ENCODE measurements at regions not wholly inside any gene's neighbourhood (a gene's known extent, or its start where the extent isn't known, plus 50 kb on each side); places are given as distances from the start of the nearest gene placed in this dataset.

- Histone ChIP-seq H3K4me1 (no peaks in the 10 kb centered on the region), H3K9me3 (no peaks in the 10 kb centered on the region), H3K4me3 (no peak overlapping the region), H3K27ac (no peak overlapping the region), H3K27me3 (no peaks in the 10 kb centered on the region), H3K36me3 (no peaks in the 10 kb centered on the region)
- no peak for TF ChIP-seq POLR2A (IDR thresholded peaks at IDR 0.05)
- no peak for TF ChIP-seq CTCF (IDR thresholded peaks at IDR 0.05)
- TF ChIP-seq POLR2AphosphoS5 (IDR thresholded peaks at IDR 0.05; ENCODE audit: insufficient read depth in 1 of 2, low read depth in 1 of 2), result no peak
- no peak for DNase-seq (ENCODE audit: extremely low spot score in 2 of 2)
- intact Hi-C loops (cut with DNase I), result no loop called here
Measured at GRCh38 chr4:14046642-14047041, 419.1 kb upstream of the BOD1L1 start.

GRCh38 chr4:14047840-14048239 lies 420.3 kb upstream of the BOD1L1 start:
- Histone ChIP-seq H3K27me3 (no peaks in the 10 kb centered on the region), H3K9me3 (no peaks in the 10 kb centered on the region), H3K4me1 (no peaks in the 10 kb centered on the region), H3K4me3 (no peak overlapping the region), H3K36me3 (no peaks in the 10 kb centered on the region), H3K27ac (no peak overlapping the region)
- no peak for DNase-seq (ENCODE audit: extremely low spot score in 2 of 2)
- TF ChIP-seq POLR2AphosphoS5 (IDR thresholded peaks at IDR 0.05; ENCODE audit: insufficient read depth in 1 of 2, low read depth in 1 of 2) (no peak), CTCF (IDR thresholded peaks at IDR 0.05) (no peak), POLR2A (IDR thresholded peaks at IDR 0.05) (no peak)
- intact Hi-C loops (cut with DNase I), result no loop called here

- no peak for TF ChIP-seq POLR2A (IDR thresholded peaks at IDR 0.05)
- no peak for TF ChIP-seq CTCF (IDR thresholded peaks at IDR 0.05)
- TF ChIP-seq POLR2AphosphoS5 (IDR thresholded peaks at IDR 0.05; ENCODE audit: insufficient read depth in 1 of 2, low read depth in 1 of 2), result no peak
- no peak overlapping the region for H3K4me3 ChIP-seq
- no peaks in the 10 kb centered on the region for H3K4me1 ChIP-seq
- no peak overlapping the region for H3K27ac ChIP-seq
- H3K36me3 ChIP-seq, result no peaks in the 10 kb centered on the region
- no peaks in the 10 kb centered on the region for H3K9me3 ChIP-seq
- DNase-seq (ENCODE audit: extremely low spot score in 2 of 2), result no peak
- intact Hi-C loops (cut with DNase I), result no loop called here
- H3K27me3 ChIP-seq, result no peaks in the 10 kb centered on the region
Measured at GRCh38 chr4:14049946-14050345, 422.4 kb upstream of the BOD1L1 start.

GRCh38 chr4:14053291-14053690 lies 425.8 kb upstream of the BOD1L1 start:
- H3K27me3 ChIP-seq, result no peaks in the 10 kb centered on the region
- DNase-seq (ENCODE audit: extremely low spot score in 2 of 2), result no peak
- H3K4me1 ChIP-seq, result no peaks in the 10 kb centered on the region
- intact Hi-C loops (cut with DNase I), result no loop called here
- no peak overlapping the region for H3K4me3 ChIP-seq
- no peaks in the 10 kb centered on the region for H3K9me3 ChIP-seq
- no peaks in the 10 kb centered on the region for H3K36me3 ChIP-seq
- H3K27ac ChIP-seq, result no peak overlapping the region
- TF ChIP-seq POLR2AphosphoS5 (IDR thresholded peaks at IDR 0.05; ENCODE audit: insufficient read depth in 1 of 2, low read depth in 1 of 2) (no peak), CTCF (IDR thresholded peaks at IDR 0.05) (no peak), POLR2A (IDR thresholded peaks at IDR 0.05) (no peak)

- H3K36me3 ChIP-seq, result no peaks in the 10 kb centered on the region
- H3K9me3 ChIP-seq, result no peaks in the 10 kb centered on the region
- H3K27me3 ChIP-seq, result no peaks in the 10 kb centered on the region
- no peak overlapping the region for H3K4me3 ChIP-seq
- TF ChIP-seq POLR2A (IDR thresholded peaks at IDR 0.05) (no peak), POLR2AphosphoS5 (IDR thresholded peaks at IDR 0.05; ENCODE audit: insufficient read depth in 1 of 2, low read depth in 1 of 2) (no peak), CTCF (IDR thresholded peaks at IDR 0.05) (no peak)
- H3K4me1 ChIP-seq, result no peaks in the 10 kb centered on the region
- no peak overlapping the region for H3K27ac ChIP-seq
- intact Hi-C loops (cut with DNase I), result no loop called here
- no peak for DNase-seq (ENCODE audit: extremely low spot score in 2 of 2)
Measured at GRCh38 chr4:14054391-14054790, 426.9 kb upstream of the BOD1L1 start.

Measured in vagina (tissue), 2 donors.